ENCODE measurements at regions not wholly inside any gene's neighbourhood (a gene's known extent, or its start where the extent isn't known, plus 50 kb on each side); places are given as distances from the start of the nearest gene placed in this dataset.

GRCh38 chr2:186085226-186085625, 346.6 kb downstream of the FSIP2 start:
- no peaks in the 10 kb centered on the region for H3K4me1 Mint-ChIP-seq (ENCODE audit: low read depth)
- no peaks in the 10 kb centered on the region for H3K27me3 Mint-ChIP-seq (ENCODE audit: low read depth)
- no peak overlapping the region for H3K27ac Mint-ChIP-seq
- no peak overlapping the region for H3K4me3 Mint-ChIP-seq
- no peaks in the 10 kb centered on the region for H3K9me3 Mint-ChIP-seq
- no peaks in the 10 kb centered on the region for H3K36me3 Mint-ChIP-seq (ENCODE audit: low read depth)

GRCh38 chr2:186093174-186093573, 354.6 kb downstream of the FSIP2 start:
- Mint-ChIP-seq H3K9me3 (no peaks in the 10 kb centered on the region), H3K36me3 (ENCODE audit: low read depth) (no peaks in the 10 kb centered on the region), H3K4me3 (no peak overlapping the region), H3K27me3 (ENCODE audit: low read depth) (no peaks in the 10 kb centered on the region), H3K4me1 (ENCODE audit: low read depth) (no peaks in the 10 kb centered on the region), H3K27ac (no peak overlapping the region)

- no peaks in the 10 kb centered on the region for H3K4me1 Mint-ChIP-seq (ENCODE audit: low read depth)
- H3K36me3 Mint-ChIP-seq (ENCODE audit: low read depth) = no peaks in the 10 kb centered on the region
- H3K27ac Mint-ChIP-seq = no peak overlapping the region
- H3K9me3 Mint-ChIP-seq = no peaks in the 10 kb centered on the region
- no peak overlapping the region for H3K4me3 Mint-ChIP-seq
- H3K27me3 Mint-ChIP-seq (ENCODE audit: low read depth) = no peaks in the 10 kb centered on the region
These were observed 360.2 kb downstream of the FSIP2 start for GRCh38 chr2:186098821-186099220.

GRCh38 chr2:186099826-186100225, 361.2 kb downstream of the FSIP2 start:
- no peak overlapping the region for H3K27ac Mint-ChIP-seq
- H3K36me3 Mint-ChIP-seq (ENCODE audit: low read depth) = no peaks in the 10 kb centered on the region
- H3K27me3 Mint-ChIP-seq (ENCODE audit: low read depth) = no peaks in the 10 kb centered on the region
- H3K4me1 Mint-ChIP-seq (ENCODE audit: low read depth) = no peaks in the 10 kb centered on the region
- no peak overlapping the region for H3K4me3 Mint-ChIP-seq
- H3K9me3 Mint-ChIP-seq = no peaks in the 10 kb centered on the region

GRCh38 chr2:186100636-186101035, 362.0 kb downstream of the FSIP2 start:
- Mint-ChIP-seq H3K4me3 (no peak overlapping the region), H3K36me3 (ENCODE audit: low read depth) (no peaks in the 10 kb centered on the region), H3K4me1 (ENCODE audit: low read depth) (no peaks in the 10 kb centered on the region), H3K9me3 (no peaks in the 10 kb centered on the region), H3K27ac (no peak overlapping the region), H3K27me3 (ENCODE audit: low read depth) (no peaks in the 10 kb centered on the region)

GRCh38 chr2:186101616-186102015, 363.0 kb downstream of the FSIP2 start:
- Mint-ChIP-seq H3K36me3 (ENCODE audit: low read depth) (no peaks in the 10 kb centered on the region), H3K27me3 (ENCODE audit: low read depth) (no peaks in the 10 kb centered on the region)

DNA sequence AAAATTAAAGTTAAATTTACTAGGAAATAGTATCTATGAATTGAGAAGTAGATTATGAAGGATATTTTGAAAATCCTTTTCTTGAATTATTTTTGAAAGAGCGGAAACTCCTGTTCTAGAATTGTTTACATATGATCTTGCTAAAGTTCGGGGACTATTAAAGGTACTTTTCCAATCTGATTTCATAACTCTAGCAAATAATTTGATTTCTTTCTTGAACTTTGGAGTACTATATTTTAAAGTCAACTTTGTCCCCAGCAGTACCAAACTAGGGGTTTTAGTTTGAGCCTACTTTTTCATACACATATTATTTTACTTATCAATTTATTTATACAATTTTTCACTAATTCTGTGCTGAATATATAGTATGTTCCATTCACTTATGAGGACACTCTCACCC, 364.7 kb downstream of the FSIP2 start:
- Mint-ChIP-seq H3K27me3 (ENCODE audit: low read depth) (no peaks in the 10 kb centered on the region), H3K9me3 (no peaks in the 10 kb centered on the region), H3K27ac (no peak overlapping the region), H3K4me1 (ENCODE audit: low read depth) (no peaks in the 10 kb centered on the region), H3K36me3 (ENCODE audit: low read depth) (no peaks in the 10 kb centered on the region), H3K4me3 (no peak overlapping the region)

More at GRCh38 chr2:186101616-186102015, 363.0 kb downstream of the FSIP2 start:
- no peaks in the 10 kb centered on the region for H3K4me1 Mint-ChIP-seq (ENCODE audit: low read depth)
- no peak overlapping the region for H3K27ac Mint-ChIP-seq
- no peaks in the 10 kb centered on the region for H3K9me3 Mint-ChIP-seq
- no peak overlapping the region for H3K4me3 Mint-ChIP-seq

DNA sequence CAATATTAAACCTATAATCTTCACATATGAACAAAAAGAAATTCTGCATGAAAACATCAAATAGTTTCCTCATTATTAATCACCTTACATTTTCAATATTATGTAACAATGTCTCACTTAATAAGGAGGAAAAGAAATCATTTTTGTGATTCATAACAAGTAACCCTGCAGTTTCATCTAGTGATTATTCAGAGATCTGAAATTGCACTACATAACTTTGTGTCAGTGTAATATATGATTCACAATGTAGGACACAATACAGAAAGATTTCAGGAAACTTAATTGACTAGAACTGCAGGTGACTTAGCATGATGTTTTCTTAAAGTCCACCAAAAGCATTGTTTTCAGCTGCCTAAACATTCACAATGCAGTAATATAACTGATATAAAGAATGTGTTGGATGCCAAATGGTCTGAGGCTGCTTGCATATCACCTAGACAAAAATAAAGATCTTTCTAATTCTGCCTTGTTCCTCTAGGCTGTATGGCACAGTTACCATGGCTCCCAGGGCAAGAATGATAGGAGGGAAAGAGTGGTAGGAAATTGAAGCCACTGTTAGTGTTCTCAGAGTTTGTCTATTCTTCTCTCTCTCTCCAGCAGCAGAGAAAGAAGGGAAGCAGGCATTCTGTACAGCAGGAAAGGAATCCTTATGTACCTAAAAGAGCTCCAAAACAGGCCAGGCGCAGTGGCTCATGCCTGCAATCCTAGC, 366.6 kb downstream of the FSIP2 start:
- Mint-ChIP-seq H3K27me3 (ENCODE audit: low read depth) (no peaks in the 10 kb centered on the region), H3K4me1 (ENCODE audit: low read depth) (no peaks in the 10 kb centered on the region), H3K4me3 (no peak overlapping the region), H3K9me3 (no peaks in the 10 kb centered on the region), H3K27ac (no peak overlapping the region), H3K36me3 (ENCODE audit: low read depth) (no peaks in the 10 kb centered on the region)

- H3K4me1 Mint-ChIP-seq (ENCODE audit: low read depth) = no peaks in the 10 kb centered on the region
These were observed 369.9 kb downstream of the FSIP2 start for GRCh38 chr2:186108470-186108869.

DNA sequence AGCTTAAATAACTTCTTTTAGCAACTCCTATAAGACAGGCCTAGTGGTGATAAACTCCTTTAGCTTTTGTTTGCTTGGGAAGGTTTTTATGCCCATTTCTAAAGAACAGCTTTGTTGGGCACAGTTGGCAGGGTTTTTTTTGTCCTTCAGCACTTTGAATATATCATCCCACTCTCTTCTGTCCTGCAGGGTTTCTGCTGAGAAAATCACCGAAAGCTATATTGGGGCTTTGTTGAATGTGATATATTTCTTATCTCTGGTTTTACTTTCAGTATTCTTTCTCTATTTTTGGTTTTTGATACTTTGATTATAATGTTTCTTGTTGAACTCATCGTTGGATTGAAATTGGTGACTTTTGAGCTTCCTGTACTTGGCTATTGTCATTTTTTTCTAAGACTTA, 372.8 kb upstream of the ZC3H15 start:
- H3K27ac Mint-ChIP-seq = no peak overlapping the region
- no peaks in the 10 kb centered on the region for H3K36me3 Mint-ChIP-seq (ENCODE audit: low read depth)
- H3K27me3 Mint-ChIP-seq (ENCODE audit: low read depth) = no peaks in the 10 kb centered on the region
- peaks cover 12% of the 10 kb centered on the region for H3K9me3 Mint-ChIP-seq
- no peak overlapping the region for H3K4me3 Mint-ChIP-seq
- no peaks in the 10 kb centered on the region for H3K4me1 Mint-ChIP-seq (ENCODE audit: low read depth)

More at GRCh38 chr2:186108470-186108869, 369.9 kb downstream of the FSIP2 start:
- no peaks in the 10 kb centered on the region for H3K36me3 Mint-ChIP-seq (ENCODE audit: low read depth)
- H3K9me3 Mint-ChIP-seq = peaks cover 5% of the 10 kb centered on the region
- no peak overlapping the region for H3K4me3 Mint-ChIP-seq
- H3K27me3 Mint-ChIP-seq (ENCODE audit: low read depth) = no peaks in the 10 kb centered on the region
- H3K27ac Mint-ChIP-seq = no peak overlapping the region

DNA sequence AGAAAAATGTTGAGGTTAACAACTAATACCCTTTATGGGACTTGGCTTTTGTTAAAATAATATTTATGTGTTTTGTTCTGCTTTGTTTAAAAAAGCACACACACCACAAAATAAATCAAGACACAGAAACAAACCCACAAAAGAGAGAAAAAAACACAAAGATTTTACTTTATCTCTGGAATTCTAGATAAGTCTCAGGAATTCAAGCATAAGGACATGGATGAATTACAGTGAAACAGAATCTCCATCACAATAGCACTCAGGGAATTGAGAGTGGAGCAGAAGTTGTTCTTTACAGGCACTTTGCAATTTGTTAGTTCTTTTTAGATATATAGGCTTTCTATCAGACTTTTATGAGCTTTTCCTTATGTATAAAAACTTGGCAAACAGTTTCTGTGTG, 360.9 kb upstream of the ZC3H15 start:
- Mint-ChIP-seq H3K4me1 (ENCODE audit: low read depth) (no peaks in the 10 kb centered on the region), H3K36me3 (ENCODE audit: low read depth) (no peaks in the 10 kb centered on the region), H3K27ac (no peak overlapping the region), H3K9me3 (no peaks in the 10 kb centered on the region), H3K27me3 (ENCODE audit: low read depth) (no peaks in the 10 kb centered on the region), H3K4me3 (no peak overlapping the region)

DNA sequence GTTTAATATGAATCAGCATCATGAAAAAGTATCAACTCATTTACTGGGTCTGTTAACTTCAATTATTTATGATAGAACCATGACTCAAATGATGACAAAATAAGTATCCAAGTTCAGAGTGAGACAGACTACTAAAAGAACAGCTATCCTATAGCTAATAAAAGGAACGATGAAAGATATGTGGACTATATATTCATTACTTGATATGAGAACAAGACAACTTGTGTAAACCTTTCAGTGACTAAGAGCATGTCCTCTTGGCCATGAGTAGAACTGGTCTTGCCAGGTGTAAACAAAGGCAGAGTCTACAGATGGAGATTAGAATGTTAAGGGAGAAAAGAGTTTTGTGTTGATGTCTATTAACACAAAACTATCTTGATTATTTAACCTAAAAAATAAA, 360.4 kb upstream of the ZC3H15 start:
- no peaks in the 10 kb centered on the region for H3K36me3 Mint-ChIP-seq (ENCODE audit: low read depth)
- H3K27me3 Mint-ChIP-seq (ENCODE audit: low read depth) = no peaks in the 10 kb centered on the region
- H3K27ac Mint-ChIP-seq = no peak overlapping the region
- H3K4me3 Mint-ChIP-seq = no peak overlapping the region
- H3K4me1 Mint-ChIP-seq (ENCODE audit: low read depth) = no peaks in the 10 kb centered on the region
- no peaks in the 10 kb centered on the region for H3K9me3 Mint-ChIP-seq

DNA sequence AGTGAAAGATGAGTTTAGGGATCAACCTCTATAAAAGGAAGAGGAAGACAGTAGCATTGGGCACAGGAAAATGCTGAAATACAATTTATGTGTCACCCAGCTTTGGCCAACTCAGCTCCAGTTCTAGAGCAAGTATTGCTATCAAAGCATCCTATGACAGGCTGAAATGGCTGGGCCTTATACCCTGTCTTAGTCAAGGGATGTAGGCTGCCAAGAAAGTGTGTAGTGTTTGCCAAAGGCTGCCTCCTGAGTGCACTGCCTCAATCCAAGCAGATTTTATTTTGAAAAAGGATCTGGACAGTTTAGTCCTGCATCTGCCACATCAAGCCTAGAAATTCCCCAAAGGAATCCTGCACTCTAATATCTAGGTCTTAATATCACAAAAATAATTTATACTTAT, 359.9 kb upstream of the ZC3H15 start:
- Mint-ChIP-seq H3K27ac (no peak overlapping the region), H3K9me3 (no peaks in the 10 kb centered on the region), H3K4me3 (no peak overlapping the region), H3K27me3 (ENCODE audit: low read depth) (no peaks in the 10 kb centered on the region), H3K4me1 (ENCODE audit: low read depth) (no peaks in the 10 kb centered on the region), H3K36me3 (ENCODE audit: low read depth) (no peaks in the 10 kb centered on the region)

GRCh38 chr2:186129767-186130581, 356.1 kb upstream of the ZC3H15 start:
- H3K36me3 Mint-ChIP-seq (ENCODE audit: low read depth) = no peaks in the 10 kb centered on the region
- no peak overlapping the region for H3K4me3 Mint-ChIP-seq
- H3K4me1 Mint-ChIP-seq (ENCODE audit: low read depth) = no peaks in the 10 kb centered on the region
- H3K27me3 Mint-ChIP-seq (ENCODE audit: low read depth) = no peaks in the 10 kb centered on the region
- no peak overlapping the region for H3K27ac Mint-ChIP-seq
- no peaks in the 10 kb centered on the region for H3K9me3 Mint-ChIP-seq

Measured in T-helper 1 cell treated with Interleukin-12 subunit alpha and Interleukin-12 subunit beta and Interleukin-4 antibody, amounts not matched to agents 30 μg/mL and 1 μg/mL, for 36 hours (primary cell).